ENCODE measurements at regions not wholly inside any gene's neighbourhood (a gene's known extent, or its start where the extent isn't known, plus 50 kb on each side); places are given as distances from the start of the nearest gene placed in this dataset.

GRCh38 chr21:35482096-35482495 lies 433.0 kb upstream of the RUNX1 start:
- no peaks in the 10 kb centered on the region for H3K36me3 ChIP-seq (replicated peaks in 1 of 2; ENCODE audit: control insufficient read depth in 1 of 2, insufficient read depth in 2 of 2, low read length in 2 of 2)
- WGBS (ENCODE audit: insufficient coverage), result 100% methylated on average over 1 of the region's 2 CpGs
- Mint-ChIP-seq H3K4me1 (peaks cover 16% of the 10 kb centered on the region), H3K36me3 (no peaks in the 10 kb centered on the region), H3K4me3 (no peak overlapping the region), H3K27ac (no peak overlapping the region), H3K9me3 (peaks cover 0 to 7% (median 2%) of the 10 kb centered on the region in 7 donors), H3K27me3 (ENCODE audit: low read depth in 3 of 3) (peaks cover 0 to 5% (median 4%) of the 10 kb centered on the region in 3 donors)
- H4K20me1 ChIP-seq (ENCODE audit: insufficient read depth, low read length), result no peaks in the 10 kb centered on the region
- peak in 1 of 3 donors; percentile 9 for DNase-seq
- no peaks in the 10 kb centered on the region for H3K27me3 ChIP-seq (ENCODE audit: control insufficient read depth in 2 of 2, insufficient read depth in 2 of 2, low read length in 2 of 2)
- no peaks in the 10 kb centered on the region for H3K79me2 ChIP-seq (ENCODE audit: insufficient read depth, low read length)
- H3K9me3 ChIP-seq (replicated peaks in 1 of 2; ENCODE audit: control insufficient read depth in 1 of 2, insufficient read depth in 1 of 2, low read length in 2 of 2), result no peaks in the 10 kb centered on the region
- no peak overlapping the region for H3K4me3 ChIP-seq (replicated peaks in 1 of 3; ENCODE audit: low read depth in 2 of 3, low read length in 3 of 3)
- H3K4me1 ChIP-seq (ENCODE audit: control insufficient read depth in 1 of 2, insufficient read depth in 2 of 2, low read length in 2 of 2), result peaks cover 17 to 20% of the 10 kb centered on the region in 2 donors
- H2AFZ ChIP-seq (ENCODE audit: insufficient read depth, low read depth, low read length, poor library complexity, severe bottlenecking), result no peak overlapping the region
- H3K4me2 ChIP-seq (replicated peaks; ENCODE audit: extremely low read depth, low read length, poor library complexity, severe bottlenecking), result no peak overlapping the region
- TF ChIP-seq CTCF (IDR thresholded peaks at IDR 0.05), result no peak
- intact Hi-C loops (cut with micrococcal nuclease), result no loop called here
- H3K27ac ChIP-seq (ENCODE audit: low read depth in 1 of 2, low read length in 2 of 2), result no peak overlapping the region
- H3K9ac ChIP-seq (ENCODE audit: insufficient read depth, low read length, poor library complexity, severe bottlenecking), result no peak overlapping the region

- H3K4me1 Mint-ChIP-seq, result peaks cover 23% of the 10 kb centered on the region
- Histone ChIP-seq H3K9ac (ENCODE audit: insufficient read depth, low read length, poor library complexity, severe bottlenecking) (no peak overlapping the region), H2AFZ (ENCODE audit: insufficient read depth, low read depth, low read length, poor library complexity, severe bottlenecking) (no peak overlapping the region), H3K27me3 (ENCODE audit: control insufficient read depth in 2 of 2, insufficient read depth in 2 of 2, low read length in 2 of 2) (no peaks in the 10 kb centered on the region), H3K36me3 (replicated peaks in 1 of 2; ENCODE audit: control insufficient read depth in 1 of 2, insufficient read depth in 2 of 2, low read length in 2 of 2) (no peaks in the 10 kb centered on the region), H3K27ac (ENCODE audit: low read depth in 1 of 2, low read length in 2 of 2) (no peak overlapping the region), H3K9me3 (replicated peaks in 1 of 2; ENCODE audit: control insufficient read depth in 1 of 2, insufficient read depth in 1 of 2, low read length in 2 of 2) (no peaks in the 10 kb centered on the region), H3K4me1 (ENCODE audit: control insufficient read depth in 1 of 2, insufficient read depth in 2 of 2, low read length in 2 of 2) (peaks cover 23 to 28% of the 10 kb centered on the region in 2 donors), H4K20me1 (ENCODE audit: insufficient read depth, low read length) (no peaks in the 10 kb centered on the region), H3K4me3 (replicated peaks in 1 of 3; ENCODE audit: low read depth in 2 of 3, low read length in 3 of 3) (no peak overlapping the region), H3K79me2 (ENCODE audit: insufficient read depth, low read length) (no peaks in the 10 kb centered on the region), H3K4me2 (replicated peaks; ENCODE audit: extremely low read depth, low read length, poor library complexity, severe bottlenecking) (no peak overlapping the region)
- DNase-seq, result no peak
- peak overlapping the region in 1 of 7 donors; percentile 37 for H3K27ac Mint-ChIP-seq
- intact Hi-C loops (cut with micrococcal nuclease), result no loop called here
- H3K9me3 Mint-ChIP-seq, result peaks cover 0 to 7% (median 2%) of the 10 kb centered on the region in 7 donors
- WGBS (ENCODE audit: insufficient coverage), result 100% methylated on average over 4 of the region's 6 CpGs
- no peaks in the 10 kb centered on the region for H3K36me3 Mint-ChIP-seq
- H3K27me3 Mint-ChIP-seq (ENCODE audit: low read depth in 3 of 3), result peaks cover 0 to 5% (median 0%) of the 10 kb centered on the region in 3 donors
- no peak overlapping the region for H3K4me3 Mint-ChIP-seq
- TF ChIP-seq CTCF (IDR thresholded peaks at IDR 0.05), result no peak
Measured at GRCh38 chr21:35481005-35481404, 431.9 kb upstream of the RUNX1 start.

All from CD14-positive monocyte (primary cell).